Kidney (tissue), 13 donors: ENCODE measurements at regions not wholly inside any gene's neighbourhood (a gene's known extent, or its start where the extent isn't known, plus 50 kb on each side); places are given as distances from the start of the nearest gene placed in this dataset.

Source experiments
- DNase-seq, 5 donors: peaks; one replicate each; pipeline ENCODE4 v3.0.0-alpha.2; 2013 to 2020
- FAIRE-seq: peaks from 2 replicates; lab custom pipeline; 2012; peaks lifted over from hg19 to GRCh38; lab: Jason Lieb, UNC
- H3K27ac ChIP-seq, 2 donors: one replicate each; pipeline ENCODE4 v1.7.0; 2013; ENCODE audit warnings: low read depth in 2 of 2, low read length in 2 of 2, inconsistent platforms in 1 of 2
- H3K27me3 ChIP-seq: one replicate; pipeline ENCODE4 v1.7.1; 2013; ENCODE audit warnings: low read length, inconsistent platforms; ENCODE audit not compliant: control insufficient read depth, insufficient read depth
- H3K36me3 ChIP-seq, 3 donors: one replicate each; pipeline versions ENCODE4 v1.7.0 to v1.7.1; 2013; ENCODE audit warnings: low read length in 3 of 3, control low read depth in 1 of 3, inconsistent platforms in 1 of 3; ENCODE audit not compliant: insufficient read depth in 3 of 3, control insufficient read depth in 2 of 3
- H3K4me1 ChIP-seq, 3 donors: one replicate each; pipeline versions ENCODE4 v1.7.0 to v1.7.1; 2013; ENCODE audit warnings: low read length in 3 of 3, inconsistent platforms in 1 of 3, low read depth in 1 of 3; ENCODE audit not compliant: control insufficient read depth in 2 of 3, insufficient read depth in 2 of 3
- H3K4me3 ChIP-seq, 3 donors: one replicate each; pipeline versions ENCODE4 v1.7.0 to v1.8.1; 2013; ENCODE audit warnings: low read length in 3 of 3, control low read depth in 1 of 3, inconsistent platforms in 1 of 3
- H3K9ac ChIP-seq, 3 donors: one replicate each; pipeline versions ENCODE4 v1.7.0 to v1.7.1; 2013; ENCODE audit warnings: low read length in 3 of 3, control low read depth in 1 of 3, inconsistent platforms in 1 of 3
- H3K9me3 ChIP-seq, 3 donors: one replicate each; pipeline versions ENCODE4 v1.7.0 to v1.7.1; 2013; ENCODE audit warnings: low read length in 3 of 3, control low read depth in 1 of 3, inconsistent platforms in 1 of 3; ENCODE audit not compliant: control insufficient read depth in 2 of 3, insufficient read depth in 1 of 3
- CTCF ChIP-seq: IDR thresholded peaks from 3 replicates; pipeline ENCODE4 v1.5.1; 2012; ENCODE audit warnings: mild to moderate bottlenecking, moderate library complexity, borderline replicate concordance; ENCODE audit not compliant: insufficient read depth; ENCODE audit errors: extremely low read depth
- intact Hi-C: fragments of 100-400 bp; cut with DNase I; formaldehyde crosslinking; loops from one replicate; pipeline ENCODE4 v1.11.1; 2022
- donor health status: control.
- donor health status: control.
- donor health status: control.
- donor health status: control.
- donor health status: control.
- donor health status: DM: yes; HTN: yes; CAD: no.
- donor health status: Normal renal cell carcinoma (clear cell type).

DNA sequence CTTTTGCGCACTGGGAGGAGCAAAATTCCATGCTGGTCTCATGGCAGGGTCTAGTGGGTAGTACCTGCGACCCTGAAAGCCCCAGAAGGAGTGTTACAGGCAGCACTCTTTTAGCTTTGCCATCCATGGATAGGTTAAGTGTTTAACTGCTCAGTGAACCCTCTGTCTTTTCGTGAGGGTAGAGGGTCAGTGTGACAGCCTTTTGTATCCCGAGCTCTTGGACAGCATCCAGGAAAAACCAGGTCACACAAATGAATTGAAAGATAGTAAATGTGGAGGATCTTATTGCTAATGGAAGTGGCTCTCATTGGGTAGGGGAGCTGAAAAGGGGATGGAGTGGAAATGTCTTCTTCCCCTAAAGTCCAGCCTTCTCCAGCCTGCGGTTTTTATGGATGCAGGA lies 57.8 kb upstream of the CCDC112 start:
- Histone ChIP-seq H3K4me1 (no peaks in the 10 kb centered on the region), H3K36me3 (no peaks in the 10 kb centered on the region), H3K9me3 (peaks cover 0 to 3% (median 0%) of the 10 kb centered on the region in 3 donors), H3K27ac (no peak overlapping the region), H3K9ac (no peak overlapping the region), H3K27me3 (no peaks in the 10 kb centered on the region), H3K4me3 (no peak overlapping the region)
- intact Hi-C loops = no loop called here
- DNase-seq (no peak), FAIRE-seq (no peak)
- TF ChIP-seq CTCF = no peak

DNA sequence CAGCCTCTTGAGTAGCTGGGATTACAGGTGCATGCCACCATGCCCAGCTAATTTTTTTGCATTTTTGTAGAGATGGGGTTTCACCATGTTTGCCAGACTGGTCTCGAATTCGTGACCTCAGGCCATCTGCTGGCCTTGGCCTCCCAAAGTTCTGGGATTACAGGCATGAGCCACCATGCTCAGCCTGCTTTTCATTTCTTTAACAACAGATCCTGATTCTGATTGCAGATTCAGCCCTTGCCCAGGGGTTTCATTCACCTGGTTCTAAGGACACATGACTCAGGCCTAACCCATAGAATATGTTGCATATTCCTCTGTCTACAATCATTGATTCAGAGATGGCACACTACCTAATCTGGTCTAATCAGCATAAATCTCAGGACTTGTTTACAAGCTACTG lies 56.1 kb upstream of the CCDC112 start:
- no peaks in the 10 kb centered on the region for H3K36me3 ChIP-seq
- TF ChIP-seq CTCF = no peak
- peaks cover 0 to 3% (median 0%) of the 10 kb centered on the region in 3 donors for H3K9me3 ChIP-seq
- no peaks in the 10 kb centered on the region for H3K27me3 ChIP-seq
- no peak for DNase-seq
- no peak overlapping the region for H3K9ac ChIP-seq
- no peak overlapping the region for H3K27ac ChIP-seq
- no peak for FAIRE-seq
- no peaks in the 10 kb centered on the region for H3K4me1 ChIP-seq
- intact Hi-C loops = no loop called here
- H3K4me3 ChIP-seq = no peak overlapping the region

DNA sequence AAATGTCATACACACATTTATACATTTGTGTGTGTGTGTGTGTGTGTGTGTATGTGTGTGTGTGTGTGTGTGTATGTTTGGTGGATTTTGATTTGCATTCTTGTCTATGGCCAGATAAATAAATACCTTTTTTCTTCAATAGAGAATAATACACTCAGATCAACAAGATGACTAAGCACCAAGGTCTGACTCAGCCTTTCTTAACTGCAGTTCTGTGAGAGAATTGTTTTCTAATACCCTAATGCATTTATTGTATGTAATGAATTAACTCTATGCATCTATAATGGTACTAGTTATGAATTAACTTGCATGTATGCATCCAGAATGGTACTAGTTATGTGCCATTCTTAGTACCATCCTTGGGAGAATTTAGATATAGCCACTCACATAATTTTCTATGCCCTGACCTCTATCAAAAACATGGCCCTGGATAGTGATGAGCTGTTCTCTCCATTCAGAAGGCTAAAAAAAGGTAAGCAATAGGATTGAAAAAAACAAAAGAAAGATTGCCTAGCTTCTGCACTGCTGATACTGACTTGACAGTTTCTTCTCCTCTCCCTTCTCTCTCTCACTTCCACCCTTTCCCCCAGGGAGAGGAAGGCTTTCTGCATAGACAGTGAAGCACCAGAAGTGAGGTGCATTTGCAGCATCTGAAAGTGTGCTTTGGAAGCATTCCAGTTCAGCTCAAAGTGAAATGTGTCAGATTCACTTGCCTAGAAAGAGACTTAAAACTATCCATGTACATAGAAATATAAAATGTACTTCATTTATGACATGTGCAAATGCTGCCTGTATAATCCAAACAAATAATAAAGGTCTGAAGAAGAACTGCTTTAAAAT lies 55.1 kb upstream of the CCDC112 start:
- Histone ChIP-seq H3K9ac (no peak overlapping the region), H3K4me3 (no peak overlapping the region), H3K27me3 (no peaks in the 10 kb centered on the region), H3K9me3 (peaks cover 0 to 3% (median 0%) of the 10 kb centered on the region in 3 donors), H3K27ac (no peak overlapping the region), H3K4me1 (no peaks in the 10 kb centered on the region), H3K36me3 (no peaks in the 10 kb centered on the region)
- TF ChIP-seq CTCF = no peak
- intact Hi-C loops = no loop called here
- DNase-seq = no peak
- no peak for FAIRE-seq
